22Rv1 (cell line): ENCODE measurements at regions not wholly inside any gene's neighbourhood (a gene's known extent, or its start where the extent isn't known, plus 50 kb on each side); places are given as distances from the start of the nearest gene placed in this dataset.

ENCODE experiments used
- CTCF ChIP-seq: fragments of 450-650 bp; IDR thresholded peaks from 2 replicates; pipeline ENCODE4 v1.5.1; 2017; ENCODE audit warnings: mild to moderate bottlenecking
- ZFX ChIP-seq: fragments of 450-650 bp; IDR thresholded peaks from 2 replicates; pipeline ENCODE4 v1.6.1; 2017; ENCODE audit warnings: antibody characterized with exemption, borderline replicate concordance

- no peak for TF ChIP-seq CTCF
- TF ChIP-seq ZFX: no peak
Observed at GRCh38 chr7:108735814-108736213, 166.1 kb downstream of the DNAJB9 start.
